GM12875 (cell line): ENCODE measurements at regions not wholly inside any gene's neighbourhood (a gene's known extent, or its start where the extent isn't known, plus 50 kb on each side); places are given as distances from the start of the nearest gene placed in this dataset.

ENCODE experiments used
- H3K4me3 ChIP-seq: one replicate; pipeline ENCODE4 v1.5.1; 2011; ENCODE audit warnings: low read depth, low read length, control low read depth
- TF ChIP-seq, protein P1 (sequence below): IDR thresholded peaks from 2 replicates; pipeline ENCODE4 v1.5.1; 2011; ENCODE audit warnings: low read depth, mild to moderate bottlenecking, control low read depth, inconsistent platforms, low read length, moderate library complexity, borderline replicate concordance; ENCODE audit not compliant: insufficient read depth

DNA sequence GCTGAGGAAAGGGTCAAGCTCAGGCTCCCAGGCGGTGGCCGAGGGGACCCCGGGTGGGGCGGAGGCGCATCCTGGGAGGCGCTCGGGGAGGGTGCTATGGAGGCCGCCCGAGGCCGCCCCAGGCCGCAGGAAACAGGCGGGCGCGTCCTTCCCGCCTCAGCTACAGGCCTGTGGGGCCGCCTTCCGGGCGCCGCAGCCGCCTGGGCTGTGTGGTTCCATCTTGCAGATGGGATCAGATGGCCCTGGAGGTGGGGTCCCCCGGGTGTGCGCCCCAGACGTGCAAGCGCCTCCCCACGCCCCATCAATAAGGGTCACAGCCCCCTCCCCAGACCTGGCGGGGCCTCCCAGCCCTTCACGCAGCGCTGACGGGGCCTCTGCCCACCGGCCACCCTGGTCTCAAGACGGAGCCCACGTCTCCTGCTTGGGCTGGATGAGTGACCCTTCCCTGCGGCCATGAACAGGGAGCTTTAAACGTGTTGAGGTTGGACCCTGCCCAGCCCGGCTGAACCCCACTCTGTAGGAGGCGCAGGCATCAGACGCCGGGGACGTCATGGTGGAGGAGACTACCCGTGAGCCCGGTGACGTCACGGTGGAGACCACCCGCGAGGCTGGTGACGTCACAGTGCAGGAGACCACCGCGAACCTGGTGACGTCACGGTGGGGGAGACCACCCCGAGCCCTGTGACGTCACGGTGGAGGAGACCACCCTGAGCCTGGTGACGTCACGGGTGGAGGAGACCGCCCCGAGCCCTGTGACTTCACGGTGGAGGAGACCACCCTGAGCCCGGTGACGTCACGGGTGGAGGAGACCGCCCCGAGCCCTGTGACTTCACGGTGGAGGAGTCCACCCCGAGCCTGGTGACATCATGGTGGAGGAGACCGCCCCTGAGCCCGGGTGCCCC is 267.0 kb downstream of the DLL1 start:
- H3K4me3 ChIP-seq, result no peak overlapping the region
- TF ChIP-seq, protein P1, sequence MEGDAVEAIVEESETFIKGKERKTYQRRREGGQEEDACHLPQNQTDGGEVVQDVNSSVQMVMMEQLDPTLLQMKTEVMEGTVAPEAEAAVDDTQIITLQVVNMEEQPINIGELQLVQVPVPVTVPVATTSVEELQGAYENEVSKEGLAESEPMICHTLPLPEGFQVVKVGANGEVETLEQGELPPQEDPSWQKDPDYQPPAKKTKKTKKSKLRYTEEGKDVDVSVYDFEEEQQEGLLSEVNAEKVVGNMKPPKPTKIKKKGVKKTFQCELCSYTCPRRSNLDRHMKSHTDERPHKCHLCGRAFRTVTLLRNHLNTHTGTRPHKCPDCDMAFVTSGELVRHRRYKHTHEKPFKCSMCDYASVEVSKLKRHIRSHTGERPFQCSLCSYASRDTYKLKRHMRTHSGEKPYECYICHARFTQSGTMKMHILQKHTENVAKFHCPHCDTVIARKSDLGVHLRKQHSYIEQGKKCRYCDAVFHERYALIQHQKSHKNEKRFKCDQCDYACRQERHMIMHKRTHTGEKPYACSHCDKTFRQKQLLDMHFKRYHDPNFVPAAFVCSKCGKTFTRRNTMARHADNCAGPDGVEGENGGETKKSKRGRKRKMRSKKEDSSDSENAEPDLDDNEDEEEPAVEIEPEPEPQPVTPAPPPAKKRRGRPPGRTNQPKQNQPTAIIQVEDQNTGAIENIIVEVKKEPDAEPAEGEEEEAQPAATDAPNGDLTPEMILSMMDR, result no peak

DNA sequence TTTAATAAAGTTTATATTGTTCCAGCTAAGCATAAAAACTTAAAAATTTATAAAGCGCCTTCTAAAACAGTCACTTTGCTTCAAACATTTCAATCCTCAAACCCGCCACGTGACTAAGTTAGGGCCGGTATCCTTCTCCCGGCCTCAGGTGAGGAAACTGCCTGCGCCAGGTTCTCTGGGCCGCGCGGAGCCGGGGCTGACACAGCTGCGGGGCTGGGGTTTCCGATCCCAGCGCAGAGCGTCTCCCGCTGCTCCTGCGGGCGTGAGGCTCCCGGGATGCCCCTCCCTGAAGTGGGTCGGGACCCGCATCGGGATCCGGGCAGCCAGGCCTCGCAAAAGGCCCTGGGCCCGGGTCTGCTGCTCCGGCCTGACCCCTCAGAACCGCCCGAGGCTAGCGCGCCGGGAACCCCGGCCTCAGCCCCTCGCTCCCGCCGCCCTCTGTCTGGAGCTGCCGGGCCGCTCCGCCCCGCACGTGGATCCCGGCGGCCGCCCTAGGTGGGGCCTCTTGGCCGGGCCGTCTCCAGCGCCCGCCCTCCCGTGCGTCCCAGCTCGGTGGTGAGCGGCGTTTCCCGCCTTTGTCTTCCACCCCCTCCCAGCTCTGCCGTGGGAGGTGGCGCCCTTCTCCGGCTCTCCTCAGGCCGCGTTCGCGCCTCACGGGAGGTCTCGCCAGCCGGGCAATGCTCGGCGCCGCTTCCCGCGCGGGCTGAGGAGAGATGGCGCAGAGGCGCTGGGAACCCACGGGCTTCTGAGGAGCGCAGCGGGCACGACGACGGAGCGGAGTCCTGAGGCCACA is 267.9 kb downstream of the DLL1 start:
- TF ChIP-seq, protein P1, result no peak
- no peak overlapping the region for H3K4me3 ChIP-seq

DNA sequence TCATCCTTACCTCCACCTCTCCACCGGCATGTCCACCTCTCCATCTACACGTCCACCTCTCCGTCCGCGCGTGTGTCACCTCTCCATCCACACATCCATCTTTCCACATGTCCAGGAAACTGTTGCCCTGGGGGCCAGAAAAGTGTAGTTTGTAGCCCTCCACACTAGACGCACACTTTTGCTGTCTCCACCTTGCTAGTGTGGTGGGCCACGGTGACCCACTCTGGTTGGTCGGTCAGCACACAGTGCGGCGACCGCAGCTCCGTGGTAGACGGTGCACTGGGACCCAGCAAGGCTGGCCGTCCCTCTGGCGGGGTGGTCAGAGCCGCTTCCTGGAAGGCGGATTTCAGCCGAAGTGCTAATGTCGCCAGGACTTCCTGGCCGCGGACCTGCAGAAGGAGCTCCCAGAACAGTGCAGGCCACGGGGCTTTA is 268.6 kb downstream of the DLL1 start:
- TF ChIP-seq, protein P1, result no peak
- H3K4me3 ChIP-seq, result no peak overlapping the region

DNA sequence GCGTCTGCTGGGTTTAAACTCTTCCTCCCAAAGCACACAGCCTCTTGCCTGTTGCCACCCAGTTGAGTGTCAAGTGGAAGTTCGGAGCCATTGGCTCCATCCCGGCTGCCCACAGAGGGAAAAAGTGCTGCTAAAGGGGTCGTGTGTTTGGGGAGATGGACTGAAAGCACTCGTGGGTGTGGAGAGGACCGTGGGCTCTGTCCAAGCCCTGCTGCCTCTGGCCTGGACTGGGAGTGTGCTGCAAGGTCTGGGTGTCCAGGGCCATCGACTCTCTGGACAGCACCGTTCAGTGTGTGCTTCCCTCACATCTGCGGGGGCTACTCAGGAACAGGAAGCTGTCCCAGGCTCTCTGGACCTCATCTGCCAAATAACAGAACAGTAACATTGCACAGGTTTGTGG is 269.3 kb downstream of the DLL1 start:
- TF ChIP-seq, protein P1, result no peak
- no peak overlapping the region for H3K4me3 ChIP-seq

DNA sequence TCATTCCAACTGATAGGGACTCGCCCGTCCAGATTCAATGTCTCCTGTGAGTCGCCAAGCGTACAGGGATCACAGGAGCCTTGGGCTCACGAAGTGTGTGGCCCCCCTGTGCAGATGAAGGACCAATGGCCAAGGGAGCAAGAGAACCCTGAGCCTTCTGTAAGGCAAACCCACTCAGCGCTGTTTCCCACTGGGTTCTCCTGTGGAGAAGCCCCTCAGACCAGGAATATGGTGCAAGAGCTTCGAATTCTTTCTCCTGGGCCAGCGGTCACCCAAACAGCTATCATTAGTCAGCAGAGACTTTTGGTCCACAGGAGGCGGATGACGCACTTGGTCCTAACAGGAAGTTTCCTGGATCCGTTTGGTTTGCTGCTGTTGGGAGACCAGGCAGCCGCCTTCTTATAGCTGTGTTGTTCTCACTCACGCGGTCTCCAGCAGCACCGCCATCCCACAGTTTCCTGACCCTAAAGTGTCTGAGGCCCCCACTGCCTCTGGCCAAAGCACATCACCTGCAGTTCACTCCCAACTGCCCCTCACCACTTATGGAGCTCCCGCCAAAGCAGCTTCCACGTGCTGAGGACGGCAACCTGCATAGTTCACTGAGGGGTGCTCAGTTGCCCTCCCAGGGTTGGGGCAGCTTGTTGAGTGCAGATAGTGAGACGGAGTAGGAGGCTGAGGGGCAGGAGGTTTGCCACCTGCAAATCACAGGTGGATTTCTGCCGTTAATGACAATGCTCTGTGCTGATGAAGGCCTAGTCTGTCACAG is 268.6 kb downstream of the ERMARD start:
- H3K4me3 ChIP-seq, result no peak overlapping the region
- TF ChIP-seq, protein P1, result no peak

DNA sequence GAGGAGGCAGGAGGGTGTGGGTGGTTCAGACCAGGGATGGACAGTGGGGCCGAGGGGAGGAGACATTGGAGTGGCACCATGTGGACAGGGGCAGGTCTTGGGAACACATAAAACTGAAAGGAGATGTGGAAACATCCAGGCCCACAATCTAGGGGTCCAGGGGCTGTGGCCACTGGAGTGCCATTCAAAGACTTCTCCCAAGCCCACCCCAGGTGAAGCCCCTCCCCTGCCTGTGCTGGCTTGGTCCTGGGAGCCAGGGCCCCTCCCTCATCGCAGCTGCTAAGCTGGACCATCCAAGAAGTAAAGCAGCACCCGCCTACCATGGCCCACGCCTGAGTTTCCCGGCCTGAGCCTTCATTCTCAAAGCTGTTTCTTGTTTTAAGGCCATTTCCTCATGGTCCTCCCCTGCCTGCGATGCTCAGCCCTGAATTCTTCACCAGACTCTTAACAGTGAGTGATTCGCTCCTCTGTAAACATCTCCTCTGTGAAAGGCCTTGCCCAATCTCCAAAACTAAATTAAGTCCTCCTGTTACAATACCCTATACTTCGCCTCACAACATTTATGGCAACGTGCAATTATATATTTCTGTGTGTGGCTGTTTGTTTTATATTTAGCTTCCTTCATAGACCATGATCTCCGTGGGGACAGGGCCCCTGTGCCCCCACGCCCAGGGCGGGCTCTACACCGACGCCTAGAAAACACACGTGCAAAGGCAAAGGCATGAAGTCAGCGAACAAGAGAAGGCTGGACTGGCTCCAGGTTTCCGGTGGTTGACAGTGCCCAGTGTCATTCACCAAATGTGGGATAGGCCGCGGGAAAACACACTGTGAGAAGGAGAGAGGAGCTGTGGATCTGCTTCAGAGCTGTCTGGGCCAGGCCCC is 267.8 kb downstream of the ERMARD start:
- H3K4me3 ChIP-seq, result no peak overlapping the region
- TF ChIP-seq, protein P1, result no peak
